OCI-LY3 (cell line): ENCODE measurements at regions not wholly inside any gene's neighbourhood (a gene's known extent, or its start where the extent isn't known, plus 50 kb on each side); places are given as distances from the start of the nearest gene placed in this dataset.

Experiments used
- EZH2phosphoT487 ChIP-seq: fragments of 200-600 bp; shearing (Covaris generic); IDR thresholded peaks from 2 replicates; pipeline ENCODE4 v1.6.1; 2018; ENCODE audit warnings: antibody characterized with exemption, mixed run types, low read depth
- TF ChIP-seq, protein P1 (sequence below): fragments of 200-600, 300-600 bp; sonication (generic); IDR thresholded peaks from 2 replicates; pipeline ENCODE4 v1.5.1; 2014; ENCODE audit warnings: antibody characterized with exemption, low read length, low read depth

DNA sequence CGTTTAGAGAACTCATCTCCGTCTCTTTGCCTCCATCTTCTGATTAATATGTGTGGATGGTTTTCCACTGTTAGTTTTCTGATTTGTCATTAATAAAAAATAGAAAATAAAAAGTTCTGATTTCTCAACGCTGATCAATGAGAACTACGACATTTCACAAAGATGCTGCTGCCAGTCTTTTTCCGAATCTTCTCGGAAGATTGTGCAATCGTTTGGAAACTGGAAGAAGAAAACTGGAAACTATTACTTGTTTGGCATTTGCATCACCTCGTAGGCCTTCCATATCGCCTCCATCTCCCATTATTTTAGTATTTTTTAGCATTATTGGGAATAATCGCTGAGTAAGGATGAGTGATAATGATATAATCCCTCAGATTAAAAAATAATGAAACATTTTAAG, 123.2 kb upstream of the KLF6 start:
- TF ChIP-seq, protein P1, sequence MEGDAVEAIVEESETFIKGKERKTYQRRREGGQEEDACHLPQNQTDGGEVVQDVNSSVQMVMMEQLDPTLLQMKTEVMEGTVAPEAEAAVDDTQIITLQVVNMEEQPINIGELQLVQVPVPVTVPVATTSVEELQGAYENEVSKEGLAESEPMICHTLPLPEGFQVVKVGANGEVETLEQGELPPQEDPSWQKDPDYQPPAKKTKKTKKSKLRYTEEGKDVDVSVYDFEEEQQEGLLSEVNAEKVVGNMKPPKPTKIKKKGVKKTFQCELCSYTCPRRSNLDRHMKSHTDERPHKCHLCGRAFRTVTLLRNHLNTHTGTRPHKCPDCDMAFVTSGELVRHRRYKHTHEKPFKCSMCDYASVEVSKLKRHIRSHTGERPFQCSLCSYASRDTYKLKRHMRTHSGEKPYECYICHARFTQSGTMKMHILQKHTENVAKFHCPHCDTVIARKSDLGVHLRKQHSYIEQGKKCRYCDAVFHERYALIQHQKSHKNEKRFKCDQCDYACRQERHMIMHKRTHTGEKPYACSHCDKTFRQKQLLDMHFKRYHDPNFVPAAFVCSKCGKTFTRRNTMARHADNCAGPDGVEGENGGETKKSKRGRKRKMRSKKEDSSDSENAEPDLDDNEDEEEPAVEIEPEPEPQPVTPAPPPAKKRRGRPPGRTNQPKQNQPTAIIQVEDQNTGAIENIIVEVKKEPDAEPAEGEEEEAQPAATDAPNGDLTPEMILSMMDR, result no peak
- TF ChIP-seq EZH2phosphoT487, result no peak
